ENCODE measurements at regions not wholly inside any gene's neighbourhood (a gene's known extent, or its start where the extent isn't known, plus 50 kb on each side); places are given as distances from the start of the nearest gene placed in this dataset.

GRCh38 chr4:36824682-36825081 lies 419.9 kb upstream of the NWD2 start:
- no peak for TF ChIP-seq CTCF (IDR thresholded peaks at IDR 0.05; ENCODE audit: low read depth, low read length)
- H3K4me3 ChIP-seq (replicated peaks in 1 of 2; ENCODE audit: low read depth in 2 of 2, low read length in 2 of 2): no peak overlapping the region
- DNase-seq (ENCODE audit: low read depth in 2 of 2): no peak

- DNase-seq (ENCODE audit: low read depth in 2 of 2): no peak
- H3K4me3 ChIP-seq (replicated peaks in 1 of 2; ENCODE audit: low read depth in 2 of 2, low read length in 2 of 2): no peak overlapping the region
These were observed 409.3 kb upstream of the NWD2 start for GRCh38 chr4:36835246-36835645.

GRCh38 chr4:36841583-36842326 lies 402.8 kb upstream of the NWD2 start:
- H3K4me3 ChIP-seq (replicated peaks in 1 of 2; ENCODE audit: low read depth in 2 of 2, low read length in 2 of 2): no peak overlapping the region
- peak in 1 of 2 donors; percentile 83 for DNase-seq (ENCODE audit: low read depth in 2 of 2)
- TF ChIP-seq CTCF (IDR thresholded peaks at IDR 0.05; ENCODE audit: low read depth, low read length): no peak

More at GRCh38 chr4:36835246-36835645, 409.3 kb upstream of the NWD2 start:
- TF ChIP-seq CTCF (IDR thresholded peaks at IDR 0.05; ENCODE audit: low read depth, low read length): no peak

- TF ChIP-seq CTCF (IDR thresholded peaks at IDR 0.05; ENCODE audit: low read depth, low read length): no peak
- no peak overlapping the region for H3K4me3 ChIP-seq (replicated peaks in 1 of 2; ENCODE audit: low read depth in 2 of 2, low read length in 2 of 2)
- DNase-seq (ENCODE audit: low read depth in 2 of 2): no peak
These were observed 400.1 kb upstream of the NWD2 start for GRCh38 chr4:36844448-36844847.

GRCh38 chr4:36852856-36853255 lies 391.7 kb upstream of the NWD2 start:
- H3K4me3 ChIP-seq (replicated peaks in 1 of 2; ENCODE audit: low read depth in 2 of 2, low read length in 2 of 2): no peak overlapping the region
- DNase-seq (ENCODE audit: low read depth in 2 of 2): no peak
- no peak for TF ChIP-seq CTCF (IDR thresholded peaks at IDR 0.05; ENCODE audit: low read depth, low read length)

- no peak for TF ChIP-seq CTCF (IDR thresholded peaks at IDR 0.05; ENCODE audit: low read depth, low read length)
- DNase-seq (ENCODE audit: low read depth in 2 of 2): no peak
- H3K4me3 ChIP-seq (replicated peaks in 1 of 2; ENCODE audit: low read depth in 2 of 2, low read length in 2 of 2): no peak overlapping the region
These were observed 390.0 kb upstream of the NWD2 start for GRCh38 chr4:36854554-36854953.

GRCh38 chr4:36863601-36864000 lies 380.9 kb upstream of the NWD2 start:
- DNase-seq (ENCODE audit: low read depth in 2 of 2): no peak
- no peak for TF ChIP-seq CTCF (IDR thresholded peaks at IDR 0.05; ENCODE audit: low read depth, low read length)
- no peak overlapping the region for H3K4me3 ChIP-seq (replicated peaks in 1 of 2; ENCODE audit: low read depth in 2 of 2, low read length in 2 of 2)
